Activated gamma-delta T cell (primary cell): ENCODE measurements at regions not wholly inside any gene's neighbourhood (a gene's known extent, or its start where the extent isn't known, plus 50 kb on each side); places are given as distances from the start of the nearest gene placed in this dataset.
"Not testable (repeated sequence)": the region's sequence is repeated elsewhere in the genome, so short reads cannot be mapped to it uniquely, and the experiment has no call there.

Source experiments
- DNase-seq: peaks from one replicate; lab custom pipeline; 2025; lab: John Stamatoyannopoulos, UW

DNA sequence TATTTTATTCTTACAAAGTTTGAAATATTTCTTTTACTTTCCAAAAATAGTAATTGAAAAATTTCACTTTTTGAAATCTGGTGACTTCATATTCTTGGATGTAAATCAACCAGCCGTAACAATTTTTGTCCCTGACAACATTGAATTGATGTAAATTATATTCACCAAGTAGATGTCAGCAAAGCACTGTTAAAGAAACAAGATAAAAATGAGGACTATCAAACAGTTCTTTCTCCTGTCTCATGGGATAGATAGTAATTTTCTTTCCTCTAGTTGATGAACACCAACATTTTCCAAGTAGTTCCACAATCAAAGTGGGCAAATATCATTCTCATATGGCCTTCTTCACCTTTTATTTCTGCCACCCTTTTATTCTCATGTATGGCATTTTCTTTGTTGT, 1461.9 kb downstream of the MAT2B start:
- DNase-seq: no peak

GRCh38 chr5:164972973-164973372, 1467.6 kb downstream of the MAT2B start:
- no peak for DNase-seq

GRCh38 chr5:164975986-164976385, 1470.6 kb downstream of the MAT2B start:
- DNase-seq: no peak

DNA sequence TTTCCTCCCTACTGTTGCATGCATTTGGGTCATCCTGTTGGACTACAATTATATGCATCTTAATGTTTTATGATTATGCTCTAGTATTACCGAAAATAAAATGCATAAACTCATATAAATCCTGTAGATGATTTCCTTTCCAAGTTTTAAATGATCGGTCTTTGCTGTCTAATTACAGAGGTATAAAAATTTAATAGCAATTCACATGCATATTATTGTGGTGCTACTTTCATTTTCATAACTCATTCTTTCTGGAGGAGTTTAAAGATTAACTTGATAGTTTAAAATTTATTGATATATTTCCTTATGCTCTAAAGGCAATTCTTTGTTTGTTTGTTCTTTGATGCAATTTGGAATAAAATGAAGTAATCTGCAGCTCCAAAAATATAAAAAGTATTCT, 1475.1 kb downstream of the MAT2B start:
- DNase-seq: no peak

DNA sequence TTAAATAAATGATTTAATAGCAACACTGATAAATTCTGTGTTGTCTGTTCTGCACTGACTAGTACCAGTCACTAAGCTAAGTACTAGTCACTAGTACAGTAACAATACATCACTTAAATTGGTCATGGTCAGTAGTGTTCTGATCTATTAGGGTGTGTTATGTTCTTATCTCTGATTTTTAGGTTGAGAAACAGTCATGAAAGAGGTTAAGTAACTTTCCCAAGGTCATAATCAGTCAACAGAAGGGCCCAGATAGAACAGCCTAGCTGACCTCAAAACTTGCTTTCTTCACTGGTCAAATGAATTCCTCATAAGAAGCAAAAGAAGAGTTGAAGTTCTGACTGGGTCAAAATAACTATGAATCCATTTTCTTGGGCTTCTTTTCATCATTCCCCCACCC, 1492.7 kb downstream of the MAT2B start:
- DNase-seq: no peak

GRCh38 chr5:164998590-164998989, 1493.2 kb downstream of the MAT2B start:
- no peak for DNase-seq

GRCh38 chr5:165000479-165001190, 1495.2 kb downstream of the MAT2B start:
- DNase-seq: no peak

DNA sequence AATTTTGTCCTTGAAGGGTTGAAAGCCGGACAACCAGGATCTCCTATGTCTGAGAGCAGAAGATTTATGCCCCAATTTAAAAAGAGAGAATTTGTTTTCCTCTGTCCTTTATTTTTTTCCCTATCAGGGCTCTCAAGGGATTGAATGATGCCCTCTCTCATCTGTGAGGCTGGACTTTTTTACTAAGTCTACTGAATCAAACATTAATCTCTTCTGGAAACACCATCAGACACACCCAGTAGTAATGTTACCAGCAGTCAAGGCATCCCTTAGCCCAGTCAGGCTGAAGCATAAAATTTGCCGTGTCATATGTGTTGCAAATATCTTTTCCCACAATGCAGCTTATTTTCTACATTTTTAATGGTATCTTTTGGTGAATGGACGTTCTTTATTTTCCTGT, 1497.9 kb downstream of the MAT2B start:
- DNase-seq: no peak

GRCh38 chr5:165004175-165004574, 1498.8 kb downstream of the MAT2B start:
- DNase-seq: no peak

- no peak for DNase-seq
Measured at GRCh38 chr5:165014439-165014838, 1509.0 kb downstream of the MAT2B start.

- no peak for DNase-seq
Measured at GRCh38 chr5:165015126-165015525, 1509.7 kb downstream of the MAT2B start.

GRCh38 chr5:165015547-165015946, 1510.1 kb downstream of the MAT2B start:
- DNase-seq: no peak

GRCh38 chr5:165026971-165027370, 1521.6 kb downstream of the MAT2B start:
- DNase-seq: no peak

DNA sequence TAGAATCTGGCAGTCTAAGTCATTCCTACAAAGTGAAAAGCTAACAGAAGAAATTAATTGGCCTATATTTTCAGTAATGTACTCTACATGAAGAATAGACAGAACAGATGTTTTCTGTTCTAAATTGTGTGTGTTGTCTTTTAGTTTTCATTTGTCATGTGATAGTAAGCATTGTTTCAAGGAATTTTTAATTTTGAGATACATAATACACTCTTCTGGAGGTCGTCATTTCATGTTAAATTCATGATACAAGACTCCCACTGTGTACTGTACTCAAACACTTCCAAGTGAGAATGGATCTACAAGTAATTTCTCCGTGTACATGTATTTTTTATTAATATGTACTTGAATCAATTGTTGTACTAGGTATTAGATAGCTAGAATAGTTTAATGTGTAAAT, 1522.9 kb downstream of the MAT2B start:
- no peak for DNase-seq

DNA sequence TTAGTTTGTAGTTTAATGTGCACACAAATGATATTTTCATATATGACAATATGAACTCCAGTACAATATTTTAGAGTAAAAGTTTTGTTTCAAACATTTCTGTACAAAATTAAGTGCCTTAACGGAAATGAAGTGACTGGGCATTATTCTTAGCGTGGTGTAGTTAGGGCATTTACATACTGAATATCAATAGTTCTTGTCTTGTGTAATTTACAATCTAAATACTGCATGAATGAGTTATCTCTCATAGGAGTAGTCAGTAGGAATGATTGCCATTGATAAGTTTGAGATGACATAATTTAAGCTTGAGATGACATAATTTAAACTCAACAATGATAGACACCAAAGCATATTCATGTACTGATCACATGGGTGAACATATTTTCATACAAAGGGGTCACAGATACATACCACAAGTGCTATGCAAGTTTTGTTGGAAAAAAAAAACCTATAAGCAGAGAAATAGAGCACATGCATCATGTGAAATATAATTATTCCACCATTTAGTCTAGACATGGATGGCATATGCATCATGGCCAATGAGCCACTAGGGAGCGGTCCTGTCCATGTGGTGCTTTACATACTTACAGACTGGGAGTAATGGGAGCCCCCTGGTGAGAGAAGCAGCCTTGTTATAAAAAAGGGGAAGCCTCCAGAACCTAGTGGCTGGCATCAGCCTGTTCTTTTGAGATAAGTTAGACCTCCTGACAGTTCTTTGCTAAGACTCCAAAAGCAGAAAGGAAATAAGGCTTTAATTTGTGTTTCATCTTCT, 1523.9 kb downstream of the MAT2B start:
- DNase-seq: no peak

GRCh38 chr5:165030971-165031370, 1525.6 kb downstream of the MAT2B start:
- no peak for DNase-seq

GRCh38 chr5:165031371-165031770, 1526.0 kb downstream of the MAT2B start:
- DNase-seq: no peak

GRCh38 chr5:165035520-165035919, 1530.1 kb downstream of the MAT2B start:
- no peak for DNase-seq

- no peak for DNase-seq
Measured at GRCh38 chr5:165039748-165040147, 1534.3 kb downstream of the MAT2B start.

DNA sequence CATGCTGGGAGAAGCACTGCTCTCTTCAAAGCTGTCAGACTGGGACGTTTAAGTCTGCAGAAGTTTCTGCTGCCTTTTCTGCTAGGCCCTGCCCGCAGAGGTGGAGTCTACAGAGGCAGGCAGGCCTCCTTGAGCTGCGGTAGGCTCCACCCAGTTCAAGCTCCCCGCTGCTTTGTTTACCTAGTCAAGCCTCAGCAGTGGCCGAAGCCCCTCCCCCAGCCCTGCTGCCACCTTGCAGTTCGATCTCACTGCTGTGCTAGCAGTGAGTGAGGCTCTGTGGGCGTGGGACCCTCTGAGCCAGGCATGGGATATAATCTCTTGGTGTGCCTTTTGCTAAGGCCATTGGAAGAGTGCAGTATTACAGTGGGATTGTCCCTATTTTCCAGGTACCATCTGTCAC, 1540.5 kb downstream of the MAT2B start:
- DNase-seq: not testable (repeated sequence)

GRCh38 chr5:165055476-165055875, 1550.1 kb downstream of the MAT2B start:
- no peak for DNase-seq

- DNase-seq: no peak
Measured at GRCh38 chr5:165057145-165057544, 1551.7 kb downstream of the MAT2B start.

DNA sequence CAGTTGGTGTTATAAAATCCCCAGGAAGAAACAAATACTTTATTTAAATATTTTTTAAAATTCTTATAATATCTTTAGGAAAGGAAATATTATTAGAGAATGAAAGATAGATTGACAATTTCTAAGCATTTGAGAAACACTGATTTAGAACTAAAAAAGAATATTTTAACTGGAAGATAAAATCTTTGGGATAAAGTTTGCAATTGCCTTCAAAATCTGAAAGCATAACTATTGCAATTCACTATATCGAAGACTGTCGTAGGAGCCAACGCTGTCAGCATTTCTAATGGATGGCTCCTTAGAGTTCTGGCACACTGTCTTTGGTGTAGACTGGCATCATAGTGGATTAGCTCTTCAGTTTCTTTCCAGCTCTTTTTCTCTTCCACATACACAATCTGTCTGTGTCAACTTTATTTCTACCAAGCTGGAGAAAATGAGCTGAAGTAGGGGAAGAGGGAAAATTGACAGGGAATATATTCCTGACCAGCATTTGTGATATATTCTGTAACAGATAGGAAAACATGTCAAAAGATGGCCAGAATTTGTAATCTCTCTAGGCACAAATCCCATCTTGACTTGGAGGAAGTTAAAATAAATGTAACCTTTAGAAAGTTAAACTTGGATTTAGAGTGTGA, 1561.4 kb downstream of the MAT2B start:
- DNase-seq: no peak
